CD14-positive monocyte (primary cell): ENCODE measurements at regions not wholly inside any gene's neighbourhood (a gene's known extent, or its start where the extent isn't known, plus 50 kb on each side); places are given as distances from the start of the nearest gene placed in this dataset.
A peak's percentile ranks its signal among the peaks of the same experiment; 100 is the strongest.

Experiments
- DNase-seq, 3 donors: peaks; one replicate each; pipeline ENCODE4 v3.0.0-alpha.2; 2011 to 2022
- H2AFZ ChIP-seq: 2 replicates; pipeline ENCODE4 v1.6.0; 2012; ENCODE audit warnings: mild to moderate bottlenecking, low read depth, low read length, inconsistent platforms; ENCODE audit not compliant: insufficient read depth, poor library complexity, severe bottlenecking
- H3K27ac ChIP-seq, 2 donors: 1 replicate in 1 of 2; 2 replicates in 1 of 2; pipeline ENCODE4 v1.5.1; 2012 to 2013; ENCODE audit warnings: low read length in 2 of 2, control low read depth in 1 of 2, inconsistent platforms in 1 of 2, low read depth in 1 of 2, mild to moderate bottlenecking in 1 of 2
- H3K27me3 ChIP-seq, 2 donors: one replicate each; pipeline versions ENCODE4 v1.6.0 to v1.6.1; 2011 to 2013; ENCODE audit warnings: low read length in 2 of 2; ENCODE audit not compliant: control insufficient read depth in 2 of 2, insufficient read depth in 2 of 2
- H3K36me3 ChIP-seq, 2 donors: replicated peaks in 1 of 2; 1 replicate in 1 of 2; 2 replicates in 1 of 2; pipeline versions ENCODE4 v1.5.1 to v1.6.1; 2012 to 2013; ENCODE audit warnings: low read length in 2 of 2, control low read depth in 1 of 2, inconsistent platforms in 1 of 2, mild to moderate bottlenecking in 1 of 2; ENCODE audit not compliant: insufficient read depth in 2 of 2, control insufficient read depth in 1 of 2
- H3K4me1 ChIP-seq, 2 donors: 1 replicate in 1 of 2; 2 replicates in 1 of 2; pipeline versions ENCODE4 v1.5.1 to v1.6.1; 2012 to 2013; ENCODE audit warnings: low read length in 2 of 2, control low read depth in 1 of 2, inconsistent platforms in 1 of 2, mild to moderate bottlenecking in 1 of 2, moderate library complexity in 1 of 2; ENCODE audit not compliant: insufficient read depth in 2 of 2, control insufficient read depth in 1 of 2
- H3K4me2 ChIP-seq: replicated peaks from 2 replicates; pipeline ENCODE3; 2012; ENCODE audit warnings: low read length, moderate library complexity, mild to moderate bottlenecking; ENCODE audit not compliant: poor library complexity, severe bottlenecking; ENCODE audit errors: extremely low read depth
- H3K4me3 ChIP-seq, 3 experiments: fragments of 200-600 bp in 1 of 3; sonication (generic) in 1 of 3; replicated peaks in 1 of 3; 1 replicate in 2 of 3; 2 replicates in 1 of 3; pipeline ENCODE4 v1.5.1; 2011 to 2013; ENCODE audit warnings: low read length in 3 of 3, mild to moderate bottlenecking in 3 of 3, control low read depth in 2 of 3, low read depth in 2 of 3, inconsistent platforms in 1 of 3, moderate library complexity in 1 of 3
- H3K79me2 ChIP-seq: 2 replicates; pipeline ENCODE4 v1.6.0; 2012; ENCODE audit warnings: mild to moderate bottlenecking, control low read depth, inconsistent platforms, low read length, moderate library complexity; ENCODE audit not compliant: insufficient read depth
- H3K9ac ChIP-seq: 2 replicates; pipeline ENCODE4 v1.6.0; 2017; ENCODE audit warnings: low read length, mild to moderate bottlenecking; ENCODE audit not compliant: insufficient read depth, poor library complexity, severe bottlenecking
- H3K9me3 ChIP-seq, 2 donors: replicated peaks in 1 of 2; 1 replicate in 1 of 2; 2 replicates in 1 of 2; pipeline versions ENCODE4 v1.5.1 to v1.6.1; 2012 to 2013; ENCODE audit warnings: low read length in 2 of 2, control low read depth in 1 of 2; ENCODE audit not compliant: control insufficient read depth in 1 of 2, insufficient read depth in 1 of 2
- H4K20me1 ChIP-seq: 2 replicates; pipeline ENCODE4 v1.6.0; 2012; ENCODE audit warnings: mild to moderate bottlenecking, low read length, control low read depth, moderate library complexity; ENCODE audit not compliant: insufficient read depth
- H3K27ac Mint-ChIP-seq, 7 donors: one replicate each; pipeline ENCODE4 v1.8.0; 2020; ENCODE audit warnings: mild to moderate bottlenecking in 7 of 7, mixed read lengths in 7 of 7, moderate library complexity in 6 of 7, inconsistent platforms in 2 of 7
- H3K27me3 Mint-ChIP-seq, 3 donors: one replicate each; pipeline ENCODE4 v1.8.0; 2021 to 2022; ENCODE audit warnings: low read depth in 3 of 3, mild to moderate bottlenecking in 3 of 3, mixed read lengths in 3 of 3, moderate library complexity in 3 of 3, inconsistent platforms in 1 of 3
- H3K36me3 Mint-ChIP-seq, 2 donors: one replicate each; pipeline ENCODE4 v1.8.0; 2020; ENCODE audit warnings: mixed read lengths in 2 of 2, inconsistent platforms in 1 of 2, mild to moderate bottlenecking in 1 of 2
- H3K4me1 Mint-ChIP-seq: one replicate; pipeline ENCODE4 v1.8.0; 2020; ENCODE audit warnings: mild to moderate bottlenecking, mixed read lengths
- H3K4me3 Mint-ChIP-seq, 2 donors: one replicate each; pipeline ENCODE4 v1.8.0; 2020; ENCODE audit warnings: mild to moderate bottlenecking in 2 of 2, mixed read lengths in 2 of 2, moderate library complexity in 1 of 2
- H3K9me3 Mint-ChIP-seq, 7 donors: one replicate each; pipeline ENCODE4 v1.8.0; 2020 to 2022; ENCODE audit warnings: mixed read lengths in 7 of 7, mild to moderate bottlenecking in 6 of 7, moderate library complexity in 6 of 7, inconsistent platforms in 2 of 7
- WGBS: methylation state at CpG from one replicate; pipeline ENCODE4 v1.1.5; 2013; ENCODE audit warnings: missing lambda C conversion rate; ENCODE audit not compliant: insufficient coverage; 5-methylcytosine and 5-hydroxymethylcytosine counted together
- intact Hi-C, 2 donors: fragments of 100-400 bp; cut with micrococcal nuclease; formaldehyde crosslinking; loops; one replicate each; pipeline versions ENCODE4 v1.15.0 to v1.15.1; 2023
- TF ChIP-seq, protein P1 (sequence below): fragments of 200-600 bp; IDR thresholded peaks from one replicate; pipeline ENCODE4 v1.8.0; 2022; ENCODE audit warnings: antibody characterized with exemption, mild to moderate bottlenecking

DNA sequence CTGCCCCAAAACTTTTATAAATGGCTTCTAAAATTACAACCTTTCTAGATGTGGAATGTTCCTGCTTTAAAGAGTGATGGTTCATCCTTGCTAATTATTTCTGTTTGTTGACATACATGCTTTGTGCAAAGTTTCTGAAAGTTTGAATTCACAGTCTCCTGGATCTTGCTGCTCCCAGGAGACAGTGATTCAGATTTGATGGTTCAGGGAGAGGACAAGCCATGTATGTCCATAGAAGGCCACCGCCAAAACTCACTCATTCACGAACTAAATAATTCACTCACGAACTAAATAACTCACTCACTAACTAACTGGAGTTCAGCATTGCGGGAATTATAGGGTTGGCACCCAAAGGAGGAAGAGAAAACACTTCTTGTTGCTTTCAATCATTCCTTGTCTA, 416.5 kb upstream of the ZEB2 start:
- TF ChIP-seq, protein P1, sequence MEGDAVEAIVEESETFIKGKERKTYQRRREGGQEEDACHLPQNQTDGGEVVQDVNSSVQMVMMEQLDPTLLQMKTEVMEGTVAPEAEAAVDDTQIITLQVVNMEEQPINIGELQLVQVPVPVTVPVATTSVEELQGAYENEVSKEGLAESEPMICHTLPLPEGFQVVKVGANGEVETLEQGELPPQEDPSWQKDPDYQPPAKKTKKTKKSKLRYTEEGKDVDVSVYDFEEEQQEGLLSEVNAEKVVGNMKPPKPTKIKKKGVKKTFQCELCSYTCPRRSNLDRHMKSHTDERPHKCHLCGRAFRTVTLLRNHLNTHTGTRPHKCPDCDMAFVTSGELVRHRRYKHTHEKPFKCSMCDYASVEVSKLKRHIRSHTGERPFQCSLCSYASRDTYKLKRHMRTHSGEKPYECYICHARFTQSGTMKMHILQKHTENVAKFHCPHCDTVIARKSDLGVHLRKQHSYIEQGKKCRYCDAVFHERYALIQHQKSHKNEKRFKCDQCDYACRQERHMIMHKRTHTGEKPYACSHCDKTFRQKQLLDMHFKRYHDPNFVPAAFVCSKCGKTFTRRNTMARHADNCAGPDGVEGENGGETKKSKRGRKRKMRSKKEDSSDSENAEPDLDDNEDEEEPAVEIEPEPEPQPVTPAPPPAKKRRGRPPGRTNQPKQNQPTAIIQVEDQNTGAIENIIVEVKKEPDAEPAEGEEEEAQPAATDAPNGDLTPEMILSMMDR = no peak
- H3K4me3 ChIP-seq = no peak overlapping the region
- H3K36me3 Mint-ChIP-seq = no peaks in the 10 kb centered on the region
- peaks cover 0 to 6% (median 0%) of the 10 kb centered on the region in 7 donors for H3K9me3 Mint-ChIP-seq
- H3K27ac Mint-ChIP-seq = no peak overlapping the region
- no peak overlapping the region for H2AFZ ChIP-seq
- H3K9ac ChIP-seq = no peak overlapping the region
- no peaks in the 10 kb centered on the region for H3K79me2 ChIP-seq
- no CpG with 5 or more reads among the region's 4 CpGs for WGBS
- no peaks in the 10 kb centered on the region for H3K27me3 ChIP-seq
- no peak overlapping the region for H3K4me3 Mint-ChIP-seq
- peaks cover 7 to 15% of the 10 kb centered on the region in 2 donors for H3K4me1 ChIP-seq
- no peaks in the 10 kb centered on the region for H3K36me3 ChIP-seq
- intact Hi-C loops = no loop called here
- H3K9me3 ChIP-seq = no peaks in the 10 kb centered on the region
- H4K20me1 ChIP-seq = no peaks in the 10 kb centered on the region
- H3K27ac ChIP-seq = no peak overlapping the region
- no peaks in the 10 kb centered on the region for H3K27me3 Mint-ChIP-seq
- H3K4me1 Mint-ChIP-seq = peaks cover 17% of the 10 kb centered on the region
- H3K4me2 ChIP-seq = no peak overlapping the region
- no peak for DNase-seq

DNA sequence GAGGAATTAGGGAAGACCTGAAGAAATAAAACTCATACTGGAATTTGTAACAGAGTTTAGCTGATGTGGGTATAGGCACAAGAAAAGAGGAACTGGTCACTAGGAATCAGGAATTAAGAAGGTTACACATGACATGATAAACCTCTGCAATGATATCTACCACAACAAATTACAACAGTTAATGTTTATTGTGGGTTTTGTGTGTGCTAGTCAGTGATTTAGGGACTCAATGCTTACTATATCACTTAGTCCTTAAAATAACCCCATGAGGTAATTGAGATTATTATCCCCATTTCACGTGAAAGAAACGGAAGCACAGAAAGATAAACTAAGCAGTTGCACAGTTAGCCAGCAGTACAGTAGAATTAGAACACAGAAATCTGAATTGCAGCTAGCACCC, 415.8 kb upstream of the ZEB2 start:
- Mint-ChIP-seq H3K4me3 (peak overlapping the region in 1 of 2 donors; percentile 16), H3K9me3 (peaks cover 0 to 2% (median 0%) of the 10 kb centered on the region in 7 donors)

More for the DNA sequence above, 415.8 kb upstream of the ZEB2 start:
- Histone ChIP-seq H3K4me2 (no peak overlapping the region), H3K27me3 (no peaks in the 10 kb centered on the region), H3K4me1 (peaks cover 7 to 15% of the 10 kb centered on the region in 2 donors), H3K79me2 (no peaks in the 10 kb centered on the region), H3K9ac (no peak overlapping the region), H2AFZ (no peak overlapping the region), H3K9me3 (no peaks in the 10 kb centered on the region), H3K4me3 (no peak overlapping the region), H3K36me3 (no peaks in the 10 kb centered on the region), H4K20me1 (no peaks in the 10 kb centered on the region), H3K27ac (no peak overlapping the region)
- no CpG with 5 or more reads among the region's 2 CpGs for WGBS
- intact Hi-C loops = no loop called here
- Mint-ChIP-seq H3K36me3 (no peaks in the 10 kb centered on the region), H3K27me3 (no peaks in the 10 kb centered on the region), H3K4me1 (peaks cover 17% of the 10 kb centered on the region), H3K27ac (peak overlapping the region in 1 of 7 donors; percentile 11)
- TF ChIP-seq, protein P1 = no peak
- DNase-seq = peak; percentile 37 to 53 (median 43)
